ENCODE measurements at regions not wholly inside any gene's neighbourhood (a gene's known extent, or its start where the extent isn't known, plus 50 kb on each side); places are given as distances from the start of the nearest gene placed in this dataset.

- Mint-ChIP-seq H3K36me3 (ENCODE audit: low read depth) (no peaks in the 10 kb centered on the region), H3K4me3 (no peak overlapping the region), H3K9me3 (no peaks in the 10 kb centered on the region), H3K27ac (no peak overlapping the region), H3K27me3 (ENCODE audit: low read depth) (peaks cover 12% of the 10 kb centered on the region), H3K4me1 (ENCODE audit: low read depth) (peaks cover 2% of the 10 kb centered on the region)
- no peak for DNase-seq (ENCODE audit: low spot score)
Observed at GRCh38 chr2:172285760-172286159, 141.6 kb upstream of the ITGA6 start.

DNA sequence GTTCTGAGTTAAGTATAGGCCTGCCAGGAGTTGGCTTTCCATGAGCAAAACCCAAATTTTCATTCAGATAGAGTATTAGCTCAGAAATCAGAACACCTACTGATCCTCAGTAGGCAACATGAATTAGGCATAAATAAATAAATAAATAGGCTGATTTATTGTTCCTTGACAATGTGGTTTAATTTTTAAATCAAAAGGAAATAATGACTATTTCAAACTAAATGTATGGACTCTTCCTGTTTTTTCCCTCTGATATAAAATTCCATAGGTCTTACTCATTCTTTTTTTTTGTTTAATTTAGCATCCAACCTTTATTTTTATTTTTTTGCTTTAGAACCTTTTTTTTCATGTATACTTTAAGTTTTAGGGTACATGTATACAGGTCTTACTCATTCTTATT lies 140.2 kb upstream of the ITGA6 start:
- no peak for DNase-seq (ENCODE audit: low spot score)
- Mint-ChIP-seq H3K27me3 (ENCODE audit: low read depth) (peaks cover 14% of the 10 kb centered on the region), H3K4me1 (ENCODE audit: low read depth) (peaks cover 2% of the 10 kb centered on the region), H3K4me3 (no peak overlapping the region), H3K36me3 (ENCODE audit: low read depth) (no peaks in the 10 kb centered on the region), H3K27ac (no peak overlapping the region), H3K9me3 (no peaks in the 10 kb centered on the region)

GRCh38 chr2:172287605-172288315 lies 139.6 kb upstream of the ITGA6 start:
- no peak overlapping the region for H3K27ac Mint-ChIP-seq
- DNase-seq (ENCODE audit: low spot score): no peak
- no peak overlapping the region for H3K4me3 Mint-ChIP-seq
- H3K4me1 Mint-ChIP-seq (ENCODE audit: low read depth): peaks cover 2% of the 10 kb centered on the region
- H3K36me3 Mint-ChIP-seq (ENCODE audit: low read depth): no peaks in the 10 kb centered on the region
- peaks cover 14% of the 10 kb centered on the region for H3K27me3 Mint-ChIP-seq (ENCODE audit: low read depth)
- no peaks in the 10 kb centered on the region for H3K9me3 Mint-ChIP-seq

- Mint-ChIP-seq H3K27ac (no peak overlapping the region), H3K4me1 (ENCODE audit: low read depth) (peaks cover 2% of the 10 kb centered on the region), H3K27me3 (ENCODE audit: low read depth) (peaks cover 12% of the 10 kb centered on the region), H3K4me3 (no peak overlapping the region), H3K9me3 (no peaks in the 10 kb centered on the region), H3K36me3 (ENCODE audit: low read depth) (no peaks in the 10 kb centered on the region)
- no peak for DNase-seq (ENCODE audit: low spot score)
Observed at GRCh38 chr2:172288603-172289002, 138.8 kb upstream of the ITGA6 start.

DNA sequence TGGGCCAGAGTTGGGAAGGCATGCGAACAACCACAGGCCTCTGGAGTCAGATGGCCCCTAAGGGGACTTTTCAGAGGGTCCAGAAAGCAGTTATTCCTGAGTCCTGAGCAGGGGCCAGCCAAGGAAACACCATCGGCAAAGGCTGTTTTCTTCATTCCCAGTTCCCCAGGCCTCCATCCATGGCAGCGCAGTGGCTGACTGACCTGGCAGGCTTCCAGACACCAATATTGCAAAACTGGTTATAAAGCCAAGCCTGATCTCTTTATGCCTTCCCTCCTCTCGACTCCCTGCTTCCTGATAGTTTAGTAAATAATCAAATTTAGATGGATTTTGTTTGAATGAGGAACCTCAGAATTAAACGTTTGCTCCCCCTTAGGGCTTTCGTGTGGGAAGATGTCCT lies 133.4 kb upstream of the ITGA6 start:
- no peak overlapping the region for H3K4me3 Mint-ChIP-seq
- no peak overlapping the region for H3K27ac Mint-ChIP-seq
- no peaks in the 10 kb centered on the region for H3K4me1 Mint-ChIP-seq (ENCODE audit: low read depth)
- no peaks in the 10 kb centered on the region for H3K36me3 Mint-ChIP-seq (ENCODE audit: low read depth)
- DNase-seq (ENCODE audit: low spot score): no peak
- no peaks in the 10 kb centered on the region for H3K9me3 Mint-ChIP-seq
- H3K27me3 Mint-ChIP-seq (ENCODE audit: low read depth): peaks cover 15% of the 10 kb centered on the region

- H3K4me3 Mint-ChIP-seq: no peak overlapping the region
- H3K9me3 Mint-ChIP-seq: no peaks in the 10 kb centered on the region
- DNase-seq (ENCODE audit: low spot score): no peak
- H3K27ac Mint-ChIP-seq: no peak overlapping the region
- H3K4me1 Mint-ChIP-seq (ENCODE audit: low read depth): no peaks in the 10 kb centered on the region
- peaks cover 18% of the 10 kb centered on the region for H3K27me3 Mint-ChIP-seq (ENCODE audit: low read depth)
- H3K36me3 Mint-ChIP-seq (ENCODE audit: low read depth): no peaks in the 10 kb centered on the region
Observed at GRCh38 chr2:172294983-172295382, 132.4 kb upstream of the ITGA6 start.

GRCh38 chr2:172295677-172296076 lies 131.7 kb upstream of the ITGA6 start:
- Mint-ChIP-seq H3K9me3 (no peaks in the 10 kb centered on the region), H3K27ac (no peak overlapping the region), H3K4me1 (ENCODE audit: low read depth) (no peaks in the 10 kb centered on the region), H3K4me3 (no peak overlapping the region), H3K36me3 (ENCODE audit: low read depth) (no peaks in the 10 kb centered on the region), H3K27me3 (ENCODE audit: low read depth) (peaks cover 22% of the 10 kb centered on the region)
- no peak for DNase-seq (ENCODE audit: low spot score)

DNA sequence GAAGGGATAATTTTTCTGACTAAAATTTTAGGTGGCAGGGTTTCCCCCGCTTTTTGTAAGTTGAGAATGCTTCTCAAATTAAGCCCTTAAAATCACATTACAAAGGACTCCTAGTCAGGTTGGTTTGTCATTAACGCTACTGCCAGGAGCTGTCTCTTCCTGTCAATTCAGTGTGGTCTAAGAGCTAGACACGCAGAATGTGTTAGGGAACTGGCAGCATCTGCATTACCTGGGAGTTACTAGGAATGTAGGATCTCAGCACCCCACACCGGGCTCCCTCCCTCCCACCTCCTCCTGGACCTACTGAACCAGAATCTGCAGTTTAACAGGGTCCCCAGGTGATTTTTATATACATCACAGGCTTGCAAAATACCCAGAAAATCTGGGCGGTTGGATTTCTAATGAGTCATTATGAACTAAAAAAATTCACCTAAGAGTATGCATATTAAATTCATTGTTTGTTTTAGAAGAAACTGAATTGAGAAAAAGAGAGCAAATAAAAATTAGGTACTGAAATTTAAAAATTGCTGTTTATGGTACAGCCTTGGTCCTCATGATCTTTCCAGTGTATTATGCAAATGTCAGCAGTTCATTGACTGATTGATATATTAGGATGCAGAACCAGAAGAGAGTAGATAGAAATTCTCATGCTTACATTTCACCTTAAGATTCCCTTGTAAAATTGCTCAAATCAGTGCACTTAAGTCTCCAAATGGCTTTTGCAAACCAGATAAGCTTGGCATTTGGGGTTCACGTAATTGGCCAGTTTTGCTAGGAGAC lies 130.9 kb upstream of the ITGA6 start:
- no peak for DNase-seq (ENCODE audit: low spot score)
- H3K27me3 Mint-ChIP-seq (ENCODE audit: low read depth): peaks cover 20% of the 10 kb centered on the region
- H3K36me3 Mint-ChIP-seq (ENCODE audit: low read depth): no peaks in the 10 kb centered on the region
- H3K4me3 Mint-ChIP-seq: no peak overlapping the region
- no peak overlapping the region for H3K27ac Mint-ChIP-seq
- H3K9me3 Mint-ChIP-seq: no peaks in the 10 kb centered on the region
- H3K4me1 Mint-ChIP-seq (ENCODE audit: low read depth): no peaks in the 10 kb centered on the region

GRCh38 chr2:172297531-172297930 lies 129.9 kb upstream of the ITGA6 start:
- Mint-ChIP-seq H3K4me3 (no peak overlapping the region), H3K27ac (no peak overlapping the region), H3K36me3 (ENCODE audit: low read depth) (no peaks in the 10 kb centered on the region), H3K9me3 (no peaks in the 10 kb centered on the region), H3K4me1 (ENCODE audit: low read depth) (no peaks in the 10 kb centered on the region), H3K27me3 (ENCODE audit: low read depth) (peaks cover 21% of the 10 kb centered on the region)
- DNase-seq (ENCODE audit: low spot score): no peak

- no peaks in the 10 kb centered on the region for H3K9me3 Mint-ChIP-seq
- no peak overlapping the region for H3K4me3 Mint-ChIP-seq
- no peaks in the 10 kb centered on the region for H3K4me1 Mint-ChIP-seq (ENCODE audit: low read depth)
- H3K27ac Mint-ChIP-seq: no peak overlapping the region
- peaks cover 22% of the 10 kb centered on the region for H3K27me3 Mint-ChIP-seq (ENCODE audit: low read depth)
- no peak for DNase-seq (ENCODE audit: low spot score)
- no peaks in the 10 kb centered on the region for H3K36me3 Mint-ChIP-seq (ENCODE audit: low read depth)
Observed at GRCh38 chr2:172297950-172298349, 129.4 kb upstream of the ITGA6 start.

DNA sequence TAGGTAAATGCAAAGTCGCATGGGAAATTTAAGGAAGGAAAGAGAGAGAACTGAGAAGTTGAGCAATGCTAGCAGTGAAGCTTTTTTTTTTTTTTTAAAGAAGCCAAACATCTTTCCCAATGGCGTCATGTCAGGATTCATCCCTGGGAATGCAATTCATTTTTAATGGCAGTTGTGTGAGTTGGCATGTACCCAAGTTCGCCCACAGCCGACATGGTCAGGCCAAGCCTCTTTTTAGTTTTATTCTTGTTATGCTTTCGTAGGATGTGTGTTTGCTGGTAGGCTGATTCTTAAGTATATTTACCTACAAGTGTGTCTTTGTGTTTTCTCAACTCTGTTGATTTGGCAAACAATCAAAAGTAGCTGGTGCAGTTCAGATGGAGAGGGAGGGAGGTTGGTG lies 127.6 kb upstream of the ITGA6 start:
- H3K9me3 Mint-ChIP-seq: no peaks in the 10 kb centered on the region
- no peak for DNase-seq (ENCODE audit: low spot score)
- peaks cover 21% of the 10 kb centered on the region for H3K27me3 Mint-ChIP-seq (ENCODE audit: low read depth)
- no peaks in the 10 kb centered on the region for H3K4me1 Mint-ChIP-seq (ENCODE audit: low read depth)
- no peak overlapping the region for H3K4me3 Mint-ChIP-seq
- no peaks in the 10 kb centered on the region for H3K36me3 Mint-ChIP-seq (ENCODE audit: low read depth)
- H3K27ac Mint-ChIP-seq: no peak overlapping the region

DNA sequence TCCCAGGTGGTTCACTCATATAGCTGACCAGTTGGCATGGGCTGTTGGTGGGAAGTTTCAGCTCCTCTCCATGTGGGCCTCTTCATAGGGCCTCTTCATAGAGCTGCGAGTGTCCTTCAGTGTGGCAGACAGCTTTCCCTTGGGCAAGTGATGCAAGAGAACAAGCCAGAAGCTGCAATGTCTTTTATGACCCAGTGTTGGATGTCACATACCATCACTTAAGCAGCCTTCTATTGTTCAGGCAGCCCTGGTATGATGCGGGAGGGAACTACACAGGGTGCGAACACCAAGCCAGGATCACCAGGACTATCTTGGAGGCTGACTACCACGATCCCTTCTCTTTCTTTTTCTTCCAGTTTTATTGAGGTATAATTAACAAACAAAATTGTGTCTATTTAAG lies 126.5 kb upstream of the ITGA6 start:
- no peak for DNase-seq (ENCODE audit: low spot score)
- Mint-ChIP-seq H3K4me3 (no peak overlapping the region), H3K4me1 (ENCODE audit: low read depth) (no peaks in the 10 kb centered on the region), H3K9me3 (no peaks in the 10 kb centered on the region), H3K27ac (no peak overlapping the region), H3K27me3 (ENCODE audit: low read depth) (peaks cover 20% of the 10 kb centered on the region), H3K36me3 (ENCODE audit: low read depth) (no peaks in the 10 kb centered on the region)

- H3K9me3 Mint-ChIP-seq: no peaks in the 10 kb centered on the region
- no peak overlapping the region for H3K4me3 Mint-ChIP-seq
- no peaks in the 10 kb centered on the region for H3K36me3 Mint-ChIP-seq (ENCODE audit: low read depth)
- peaks cover 6% of the 10 kb centered on the region for H3K27me3 Mint-ChIP-seq (ENCODE audit: low read depth)
- no peak for DNase-seq (ENCODE audit: low spot score)
- H3K4me1 Mint-ChIP-seq (ENCODE audit: low read depth): no peaks in the 10 kb centered on the region
- no peak overlapping the region for H3K27ac Mint-ChIP-seq
Observed at GRCh38 chr2:172305066-172305465, 122.3 kb upstream of the ITGA6 start.

GRCh38 chr2:172307800-172308199 lies 119.6 kb upstream of the ITGA6 start:
- H3K36me3 Mint-ChIP-seq (ENCODE audit: low read depth): no peaks in the 10 kb centered on the region
- DNase-seq (ENCODE audit: low spot score): no peak
- no peaks in the 10 kb centered on the region for H3K9me3 Mint-ChIP-seq
- no peak overlapping the region for H3K4me3 Mint-ChIP-seq
- H3K27ac Mint-ChIP-seq: no peak overlapping the region
- H3K4me1 Mint-ChIP-seq (ENCODE audit: low read depth): no peaks in the 10 kb centered on the region
- H3K27me3 Mint-ChIP-seq (ENCODE audit: low read depth): no peaks in the 10 kb centered on the region
